Activated naive CD8-positive, alpha-beta T cell treated with anti-CD3 and anti-CD28 coated beads for 36 hours (primary cell): ENCODE measurements at regions not wholly inside any gene's neighbourhood (a gene's known extent, or its start where the extent isn't known, plus 50 kb on each side); places are given as distances from the start of the nearest gene placed in this dataset.

Source experiments
- DNase-seq: peaks from one replicate; pipeline ENCODE4 v3.0.0; 2021
- H3K27ac Mint-ChIP-seq: one replicate; pipeline ENCODE4 v1.8.0; 2022; ENCODE audit warnings: mild to moderate bottlenecking, moderate library complexity, mixed read lengths
- H3K27me3 Mint-ChIP-seq: one replicate; pipeline ENCODE4 v1.8.0; 2022; ENCODE audit warnings: mild to moderate bottlenecking, mixed read lengths
- H3K36me3 Mint-ChIP-seq: one replicate; pipeline ENCODE4 v1.8.0; 2021; ENCODE audit warnings: mild to moderate bottlenecking, mixed read lengths
- H3K4me1 Mint-ChIP-seq: one replicate; pipeline ENCODE4 v1.8.0; 2021; ENCODE audit warnings: mixed read lengths
- H3K4me3 Mint-ChIP-seq: one replicate; pipeline ENCODE4 v1.8.0; 2022; ENCODE audit warnings: mild to moderate bottlenecking, moderate library complexity, mixed read lengths
- H3K9me3 Mint-ChIP-seq: one replicate; pipeline ENCODE4 v1.8.0; 2022; ENCODE audit warnings: mixed read lengths

DNA sequence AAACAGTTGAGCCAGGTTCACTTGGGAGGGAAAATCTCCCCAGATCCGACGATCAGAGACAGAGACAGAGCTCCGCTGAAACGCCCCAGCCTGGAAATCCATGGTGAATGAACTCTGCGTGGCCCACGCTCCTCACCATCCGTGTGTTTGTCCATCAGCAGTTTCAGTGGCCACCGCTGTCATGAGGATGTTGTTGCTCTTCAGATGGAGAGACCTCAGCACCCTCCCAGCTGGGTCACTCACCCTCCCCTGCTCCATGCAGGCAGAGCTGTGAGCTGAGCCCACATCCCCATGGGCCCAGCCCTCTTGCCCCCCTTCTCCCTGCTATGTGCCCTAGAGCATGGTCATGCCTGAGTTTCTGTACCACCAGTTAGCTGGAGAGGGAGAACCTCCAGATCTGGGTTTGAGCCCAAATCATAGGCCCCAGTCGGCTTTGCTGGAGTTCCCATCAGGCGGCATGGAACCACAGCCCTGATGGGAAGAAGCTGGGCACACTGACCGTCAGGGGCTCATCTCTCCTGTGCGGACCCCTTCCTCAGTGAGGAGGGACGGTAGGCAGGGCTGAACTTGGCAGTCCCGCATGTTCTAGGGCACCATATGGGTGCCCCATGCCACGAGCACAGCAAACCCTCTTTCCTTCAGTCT, 154.4 kb upstream of the COL5A1 start:
- no peaks in the 10 kb centered on the region for H3K4me1 Mint-ChIP-seq
- no peak overlapping the region for H3K4me3 Mint-ChIP-seq
- no peaks in the 10 kb centered on the region for H3K9me3 Mint-ChIP-seq
- DNase-seq: no peak
- no peaks in the 10 kb centered on the region for H3K36me3 Mint-ChIP-seq
- H3K27ac Mint-ChIP-seq: no peak overlapping the region
- no peaks in the 10 kb centered on the region for H3K27me3 Mint-ChIP-seq

DNA sequence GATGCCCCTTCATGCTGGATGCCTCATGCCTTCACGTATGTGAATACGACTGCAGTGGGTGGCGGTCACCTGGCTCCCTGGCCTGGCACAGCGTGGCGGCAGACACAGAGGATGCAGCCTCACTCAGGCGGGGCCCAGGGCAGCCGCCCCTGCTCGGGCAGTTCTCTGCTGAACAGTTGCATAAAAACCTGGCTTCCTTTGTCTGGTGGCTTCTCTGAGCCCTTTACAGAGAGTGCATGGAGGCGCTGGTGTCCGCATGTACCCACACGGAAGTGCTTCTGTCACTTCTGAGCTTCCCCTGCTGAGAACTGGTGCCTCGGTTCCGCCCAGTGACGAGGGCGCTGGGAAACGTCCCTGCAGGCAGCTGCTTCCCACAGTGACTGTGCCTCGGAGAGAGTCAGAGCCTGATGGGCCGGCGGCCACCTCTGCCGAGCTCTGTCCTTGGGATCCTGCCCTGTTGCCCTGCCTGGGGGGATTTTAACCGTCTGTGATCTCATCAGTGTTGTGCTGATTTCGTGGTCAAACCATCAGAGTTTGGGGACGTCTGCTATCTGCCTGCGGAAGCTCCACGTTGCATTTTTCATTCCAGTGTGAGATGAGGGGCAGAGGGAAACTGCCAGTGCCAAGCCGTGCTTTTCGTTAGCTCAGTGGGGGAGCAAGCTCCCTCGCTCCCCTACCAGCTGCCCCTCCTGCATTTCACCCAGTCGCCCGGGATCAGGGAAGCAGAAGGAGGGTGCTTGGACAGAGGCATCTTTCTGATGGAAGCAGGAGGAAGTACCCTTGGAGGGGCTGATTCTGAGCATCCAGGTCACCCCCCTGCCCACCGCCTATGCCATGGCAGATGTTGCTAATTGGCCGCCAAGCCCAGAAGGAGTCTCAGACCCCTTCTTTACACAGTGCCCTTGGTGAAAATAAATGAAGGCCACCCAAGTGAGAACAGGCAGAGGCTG, 153.0 kb upstream of the COL5A1 start:
- Mint-ChIP-seq H3K36me3 (no peaks in the 10 kb centered on the region), H3K4me1 (no peaks in the 10 kb centered on the region), H3K9me3 (no peaks in the 10 kb centered on the region), H3K27me3 (no peaks in the 10 kb centered on the region), H3K4me3 (no peak overlapping the region), H3K27ac (no peak overlapping the region)
- DNase-seq: no peak

DNA sequence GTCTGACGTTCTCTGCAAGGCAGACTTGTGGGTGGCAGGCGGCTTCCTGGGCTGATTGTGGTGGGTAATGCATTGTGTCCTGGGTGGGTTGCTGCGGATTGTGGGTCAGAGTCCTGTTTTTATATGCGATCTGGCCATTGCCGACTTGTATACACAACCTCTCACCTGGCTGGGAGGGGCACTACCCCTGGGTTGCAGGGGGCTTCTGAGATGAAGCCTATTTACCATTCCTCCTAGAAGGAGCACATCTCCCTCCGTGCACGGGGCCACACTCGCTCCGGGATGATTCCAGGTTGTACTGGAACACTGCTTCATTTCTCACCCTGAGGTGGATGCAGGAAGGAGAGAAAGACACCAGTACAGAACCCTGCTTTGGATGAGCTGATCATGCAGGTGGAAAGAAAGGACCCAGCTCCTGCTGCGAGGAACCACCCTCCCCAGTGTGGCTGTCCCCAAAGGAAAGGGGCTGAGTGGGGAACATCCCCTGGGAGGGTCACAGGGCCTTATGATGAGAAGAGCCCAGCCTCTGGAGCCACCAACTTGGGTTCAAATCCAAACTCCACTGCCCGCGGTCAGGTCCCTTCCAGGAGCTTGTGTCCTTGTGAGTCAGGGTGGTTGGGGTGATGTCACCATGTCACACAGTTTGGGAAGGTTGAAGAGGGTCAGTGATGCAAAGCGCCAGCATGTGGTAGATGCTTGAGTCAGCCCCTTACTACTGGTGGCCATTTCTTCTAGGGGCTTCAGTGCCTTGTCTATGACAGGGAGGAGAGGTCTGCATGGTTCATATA, 151.8 kb upstream of the COL5A1 start:
- H3K4me1 Mint-ChIP-seq: no peaks in the 10 kb centered on the region
- H3K36me3 Mint-ChIP-seq: no peaks in the 10 kb centered on the region
- no peak for DNase-seq
- no peaks in the 10 kb centered on the region for H3K9me3 Mint-ChIP-seq
- H3K4me3 Mint-ChIP-seq: no peak overlapping the region
- H3K27ac Mint-ChIP-seq: no peak overlapping the region
- H3K27me3 Mint-ChIP-seq: no peaks in the 10 kb centered on the region

DNA sequence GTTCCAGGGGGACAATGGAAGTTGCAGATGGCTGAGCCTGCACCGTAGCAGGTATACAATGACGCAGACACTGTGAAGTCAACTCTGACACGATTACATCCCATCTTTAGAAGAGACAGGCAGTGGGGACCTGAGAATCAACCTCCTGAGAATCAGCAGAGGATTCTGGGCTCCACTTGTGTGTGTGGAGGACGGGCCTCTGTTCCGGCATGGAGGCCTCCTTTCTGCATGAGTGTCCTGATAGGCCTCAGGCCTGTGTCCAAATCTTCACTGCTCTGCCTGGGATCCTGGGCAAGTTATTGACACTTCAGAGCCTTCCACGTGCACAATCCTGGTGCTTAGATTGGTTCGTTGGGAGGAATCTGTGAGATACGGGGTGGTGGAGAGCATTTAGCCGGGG, 151.2 kb upstream of the COL5A1 start:
- no peak for DNase-seq
- Mint-ChIP-seq H3K4me3 (no peak overlapping the region), H3K4me1 (no peaks in the 10 kb centered on the region), H3K9me3 (no peaks in the 10 kb centered on the region), H3K27ac (no peak overlapping the region), H3K27me3 (no peaks in the 10 kb centered on the region), H3K36me3 (no peaks in the 10 kb centered on the region)

DNA sequence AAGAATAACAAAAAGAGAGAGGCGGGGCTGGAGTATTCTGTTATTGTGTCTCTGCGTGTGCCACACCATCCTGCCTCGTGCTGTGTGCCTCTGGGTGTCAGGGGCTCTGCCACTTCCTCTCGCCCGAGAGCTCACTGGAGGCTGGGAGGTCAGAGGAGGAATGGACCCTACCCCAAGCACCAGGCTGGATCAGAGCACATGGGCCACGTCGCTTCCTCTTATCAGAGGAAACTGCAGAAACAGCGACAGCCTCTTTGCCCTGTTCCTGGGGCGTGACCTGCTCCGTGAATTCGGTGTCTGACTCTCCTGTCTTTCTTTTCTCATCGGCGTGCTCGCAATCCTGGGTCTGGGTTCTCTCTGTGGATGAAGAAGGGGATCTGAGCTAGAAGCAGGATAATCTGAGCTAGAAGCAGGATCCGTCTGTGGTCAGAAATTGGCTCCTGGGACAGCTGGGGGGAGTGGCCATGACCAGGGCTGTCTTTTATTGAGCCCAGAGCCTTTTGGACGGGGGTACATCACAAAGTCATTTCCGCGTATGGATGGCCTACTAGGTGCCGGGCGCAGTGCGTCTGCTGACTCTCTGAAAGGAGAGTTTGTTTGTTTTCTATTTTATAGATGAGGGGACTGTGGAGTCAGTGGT, 150.3 kb upstream of the COL5A1 start:
- no peaks in the 10 kb centered on the region for H3K9me3 Mint-ChIP-seq
- no peaks in the 10 kb centered on the region for H3K36me3 Mint-ChIP-seq
- no peak overlapping the region for H3K4me3 Mint-ChIP-seq
- H3K27me3 Mint-ChIP-seq: no peaks in the 10 kb centered on the region
- H3K27ac Mint-ChIP-seq: no peak overlapping the region
- H3K4me1 Mint-ChIP-seq: no peaks in the 10 kb centered on the region
- no peak for DNase-seq

DNA sequence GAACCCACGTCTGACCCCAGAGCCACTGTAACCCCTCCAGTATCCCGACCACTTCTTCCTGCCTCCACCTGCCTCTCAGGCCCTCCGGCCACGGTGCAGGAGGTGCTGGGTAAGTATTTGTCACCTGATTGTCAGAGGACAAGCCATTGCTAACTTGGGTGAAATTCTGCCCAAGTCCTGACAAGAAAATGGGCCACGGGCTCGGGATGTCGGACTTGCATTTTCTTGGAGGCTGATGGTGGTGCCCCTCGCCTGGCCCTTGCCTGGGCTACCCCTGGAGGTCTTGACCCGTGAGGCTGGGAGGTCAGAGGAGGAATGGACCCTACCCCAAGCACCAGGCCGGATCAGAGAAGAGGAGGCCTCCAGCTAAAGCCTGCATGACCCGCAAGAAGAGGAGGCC, 149.7 kb upstream of the COL5A1 start:
- H3K9me3 Mint-ChIP-seq: no peaks in the 10 kb centered on the region
- no peaks in the 10 kb centered on the region for H3K36me3 Mint-ChIP-seq
- H3K27me3 Mint-ChIP-seq: no peaks in the 10 kb centered on the region
- no peak for DNase-seq
- no peaks in the 10 kb centered on the region for H3K4me1 Mint-ChIP-seq
- H3K4me3 Mint-ChIP-seq: no peak overlapping the region
- no peak overlapping the region for H3K27ac Mint-ChIP-seq

DNA sequence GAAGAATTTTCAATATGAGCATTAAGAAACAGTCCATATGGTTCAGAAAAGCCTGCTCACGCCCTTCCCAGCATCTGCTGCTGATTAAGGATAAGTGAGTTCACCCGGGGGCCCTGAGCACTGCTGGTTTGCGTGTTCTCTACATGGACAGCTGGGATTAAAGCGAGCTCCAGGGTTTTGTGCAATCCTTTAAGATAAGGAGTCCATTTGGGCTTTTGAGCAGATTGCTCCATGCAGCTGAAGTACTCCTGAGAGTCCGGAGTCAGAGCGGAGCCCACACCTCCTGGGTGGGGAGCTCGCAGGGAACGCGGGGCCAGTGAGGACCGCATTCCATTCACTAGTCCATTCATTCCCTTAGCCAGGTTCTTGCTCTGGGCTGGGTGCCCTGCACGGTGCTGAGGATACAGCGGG, 149.3 kb upstream of the COL5A1 start:
- Mint-ChIP-seq H3K36me3 (no peaks in the 10 kb centered on the region), H3K4me3 (no peak overlapping the region), H3K9me3 (no peaks in the 10 kb centered on the region), H3K27ac (no peak overlapping the region), H3K4me1 (no peaks in the 10 kb centered on the region), H3K27me3 (no peaks in the 10 kb centered on the region)
- DNase-seq: no peak

DNA sequence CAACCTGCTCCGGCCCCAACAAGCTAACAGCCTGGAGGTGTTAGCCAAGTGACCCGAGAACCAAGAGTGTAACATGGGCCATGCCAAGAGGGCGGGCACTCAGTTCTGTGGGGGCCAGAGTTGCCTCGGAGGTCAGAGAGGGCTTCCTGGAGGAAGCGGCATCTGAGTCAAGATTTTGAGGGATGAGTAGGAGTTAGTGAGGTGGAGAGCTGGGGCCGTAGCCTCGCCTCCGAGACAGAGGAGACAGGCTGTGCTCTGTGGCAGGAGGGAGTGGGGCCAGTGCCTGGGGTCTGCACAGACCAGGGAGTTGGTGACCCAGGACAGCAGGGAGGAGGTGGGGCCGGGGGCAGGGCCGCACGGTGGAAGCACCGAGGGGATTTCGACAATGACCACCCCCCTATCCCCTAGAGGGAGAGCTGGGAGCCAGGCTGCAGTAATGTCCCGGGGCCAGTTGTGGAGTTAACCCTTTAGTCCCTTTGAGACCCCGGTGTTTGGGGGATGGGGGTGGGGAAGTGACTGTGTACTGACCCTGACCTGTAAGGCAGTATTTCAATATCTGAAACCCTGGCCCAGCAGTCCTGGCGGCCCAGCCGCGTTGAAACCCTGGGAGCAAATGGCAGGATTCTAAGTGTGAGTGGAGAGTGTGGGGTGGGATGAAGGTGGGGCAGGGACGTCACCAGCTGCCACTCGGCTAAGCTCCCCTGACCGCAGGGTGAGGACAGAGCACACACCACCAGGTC, 148.7 kb upstream of the COL5A1 start:
- no peaks in the 10 kb centered on the region for H3K27me3 Mint-ChIP-seq
- no peak for DNase-seq
- no peaks in the 10 kb centered on the region for H3K4me1 Mint-ChIP-seq
- H3K36me3 Mint-ChIP-seq: no peaks in the 10 kb centered on the region
- H3K4me3 Mint-ChIP-seq: no peak overlapping the region
- H3K9me3 Mint-ChIP-seq: no peaks in the 10 kb centered on the region
- H3K27ac Mint-ChIP-seq: no peak overlapping the region

DNA sequence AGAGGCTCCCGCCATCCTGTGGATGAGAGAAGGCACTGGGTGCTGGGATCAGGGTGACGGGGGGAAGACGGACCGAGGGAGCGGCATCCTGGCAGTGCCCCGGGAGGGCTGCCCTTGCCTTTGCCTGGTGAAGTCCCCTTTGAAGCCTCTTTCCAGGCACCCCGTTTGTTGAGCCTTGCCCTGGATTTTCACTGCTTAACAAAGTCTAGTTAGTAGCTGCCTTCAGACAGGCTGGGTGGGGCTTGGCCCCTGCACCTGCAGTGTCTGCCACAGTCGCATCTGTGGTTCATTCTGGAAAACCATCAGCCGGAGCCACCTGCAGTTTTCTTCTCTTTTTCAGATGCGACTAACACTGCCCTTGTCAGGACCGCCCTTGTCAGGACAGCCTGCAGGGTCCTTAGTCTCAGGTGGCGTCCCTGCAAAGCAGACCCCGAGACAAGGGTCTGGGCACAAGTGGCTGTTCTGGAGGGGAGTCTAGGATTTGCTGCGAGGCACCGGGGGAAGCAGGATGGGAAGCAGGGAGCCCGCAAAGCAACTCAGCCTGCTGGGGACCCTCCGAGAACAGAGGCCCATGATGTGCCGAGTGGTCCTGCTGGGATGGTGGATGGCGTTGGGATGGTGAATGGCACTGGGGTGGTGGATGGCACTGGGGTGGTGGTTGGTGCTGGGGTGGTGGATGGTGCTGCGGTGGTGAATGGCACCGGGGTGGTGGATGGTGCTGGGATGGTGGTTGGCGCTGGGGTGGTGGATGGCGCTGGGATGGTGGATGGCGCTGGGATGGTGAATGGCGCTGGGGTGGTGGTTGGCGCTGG, 147.9 kb upstream of the COL5A1 start:
- Mint-ChIP-seq H3K9me3 (no peaks in the 10 kb centered on the region), H3K27me3 (no peaks in the 10 kb centered on the region), H3K4me3 (no peak overlapping the region), H3K4me1 (no peaks in the 10 kb centered on the region), H3K27ac (no peak overlapping the region), H3K36me3 (no peaks in the 10 kb centered on the region)
- no peak for DNase-seq

DNA sequence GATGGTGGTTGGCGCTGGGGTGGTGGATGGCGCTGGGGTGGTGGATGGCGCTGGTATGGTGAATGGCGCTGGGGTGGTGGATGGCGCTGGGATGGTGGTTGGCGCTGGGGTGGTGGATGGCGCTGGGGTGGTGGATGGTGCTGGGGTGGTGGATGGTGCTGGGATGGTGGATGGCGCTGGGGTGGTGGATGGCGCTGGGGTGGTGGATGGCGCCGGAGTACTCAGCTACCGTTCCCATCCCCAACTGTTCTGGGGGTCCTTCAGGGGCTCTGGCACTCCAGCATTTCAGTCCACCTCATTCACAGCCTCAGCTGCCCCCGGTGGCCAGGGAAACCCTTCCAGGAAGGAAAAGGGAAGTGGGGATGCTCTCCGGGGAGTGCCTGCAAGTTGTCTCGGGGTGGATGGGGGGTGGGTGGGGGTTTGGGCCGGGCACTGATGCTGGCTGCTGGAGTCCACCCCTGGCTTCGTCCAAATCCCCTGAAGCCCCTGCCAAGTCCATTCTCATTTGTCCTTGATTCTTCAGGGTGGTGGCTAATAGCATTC, 147.3 kb upstream of the COL5A1 start:
- no peak for DNase-seq
- Mint-ChIP-seq H3K9me3 (no peaks in the 10 kb centered on the region), H3K27me3 (no peaks in the 10 kb centered on the region), H3K4me3 (no peak overlapping the region), H3K36me3 (no peaks in the 10 kb centered on the region), H3K4me1 (no peaks in the 10 kb centered on the region), H3K27ac (no peak overlapping the region)

DNA sequence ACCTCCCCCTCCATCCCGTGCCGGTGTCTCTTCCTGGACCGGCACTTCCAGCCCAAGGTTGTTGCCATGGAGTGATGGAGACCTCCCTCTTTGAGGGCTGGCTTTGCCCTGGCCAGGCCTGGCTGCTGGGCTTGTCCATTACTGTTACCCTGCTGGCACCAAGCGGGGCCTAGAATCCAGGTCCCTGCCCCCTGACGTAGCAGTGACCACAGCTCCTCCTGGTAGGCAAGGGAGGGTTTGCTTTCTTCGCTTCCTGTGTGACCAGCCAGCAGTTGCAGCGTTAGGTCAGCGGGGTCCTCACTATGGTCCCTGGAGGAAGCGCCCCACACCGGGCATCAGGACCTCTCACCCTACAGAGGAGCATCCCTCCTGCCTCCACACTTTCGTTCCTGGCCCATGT, 146.7 kb upstream of the COL5A1 start:
- DNase-seq: no peak
- no peak overlapping the region for H3K4me3 Mint-ChIP-seq
- H3K27ac Mint-ChIP-seq: no peak overlapping the region
- H3K9me3 Mint-ChIP-seq: no peaks in the 10 kb centered on the region
- H3K27me3 Mint-ChIP-seq: no peaks in the 10 kb centered on the region
- H3K4me1 Mint-ChIP-seq: no peaks in the 10 kb centered on the region
- H3K36me3 Mint-ChIP-seq: no peaks in the 10 kb centered on the region

DNA sequence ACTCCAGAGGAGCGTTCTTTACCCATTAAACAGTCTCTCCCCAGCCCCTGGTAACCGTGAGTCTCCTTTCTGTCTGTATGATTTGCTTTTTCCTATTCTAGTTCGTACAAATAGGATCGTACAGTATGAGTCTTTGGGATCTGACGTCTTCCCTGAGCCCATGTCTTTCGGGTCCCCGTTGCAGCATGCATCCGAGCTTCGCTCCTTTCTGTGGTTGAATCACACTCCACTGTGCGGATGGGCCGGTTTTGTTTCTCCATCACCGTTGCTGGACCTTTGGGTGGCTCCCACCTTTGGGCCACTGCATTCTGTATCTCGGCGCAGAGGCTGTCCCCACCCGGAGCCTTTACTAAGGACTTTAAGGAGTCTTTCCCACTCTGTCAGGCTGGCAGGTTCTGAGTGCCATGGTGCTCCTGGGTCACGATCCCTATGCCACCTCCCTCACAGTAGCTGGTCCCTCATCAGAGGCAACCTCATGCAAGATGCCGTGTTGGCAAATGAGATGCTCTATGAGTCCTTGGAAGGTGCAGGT, 145.7 kb upstream of the COL5A1 start:
- no peaks in the 10 kb centered on the region for H3K4me1 Mint-ChIP-seq
- no peak overlapping the region for H3K4me3 Mint-ChIP-seq
- H3K27ac Mint-ChIP-seq: no peak overlapping the region
- H3K27me3 Mint-ChIP-seq: peaks cover 5% of the 10 kb centered on the region
- H3K36me3 Mint-ChIP-seq: no peaks in the 10 kb centered on the region
- no peak for DNase-seq
- H3K9me3 Mint-ChIP-seq: no peaks in the 10 kb centered on the region

DNA sequence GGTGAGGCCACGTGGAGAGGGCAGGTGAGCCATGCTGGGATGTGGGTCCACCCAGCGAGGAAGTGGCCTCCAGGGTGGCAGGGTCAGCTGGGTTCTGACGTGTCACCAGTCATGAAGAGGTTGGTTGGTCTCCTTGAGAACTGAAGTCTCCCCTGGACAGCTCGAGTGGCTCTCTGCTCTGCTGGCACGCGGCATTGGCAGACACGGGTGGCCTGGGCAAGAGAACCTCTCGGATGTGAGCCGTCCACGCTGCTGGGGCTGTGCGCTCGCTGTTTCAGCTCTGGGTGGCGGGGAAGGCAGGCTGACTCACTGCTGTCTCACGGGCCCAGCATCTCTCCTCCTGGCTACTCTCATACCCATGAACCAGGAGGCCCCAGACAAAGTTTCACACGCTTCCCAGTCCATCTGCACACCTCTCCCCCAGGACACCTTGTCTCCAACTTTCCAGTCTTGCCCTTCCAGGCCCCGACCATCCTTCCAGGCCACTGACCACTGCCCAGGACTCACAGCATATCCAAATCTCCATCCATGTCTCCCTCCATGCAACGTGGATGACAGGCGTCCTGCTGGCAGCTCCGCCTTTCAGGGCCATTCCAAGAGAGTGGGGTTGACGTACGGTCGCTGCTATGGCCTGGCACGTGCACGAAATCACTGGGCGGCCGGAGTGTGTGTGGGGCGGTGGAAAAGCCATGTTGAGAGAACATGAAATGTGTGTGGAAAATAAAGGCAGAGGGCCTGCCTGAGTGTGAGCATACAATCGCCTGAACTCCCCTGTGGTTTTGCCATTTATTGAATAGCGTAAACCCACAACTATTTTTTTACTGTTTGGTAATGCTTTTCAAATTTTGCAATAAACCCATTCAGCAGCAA, 145.0 kb upstream of the COL5A1 start:
- Mint-ChIP-seq H3K9me3 (no peaks in the 10 kb centered on the region), H3K27ac (no peak overlapping the region), H3K27me3 (peaks cover 12% of the 10 kb centered on the region), H3K4me3 (no peak overlapping the region), H3K4me1 (no peaks in the 10 kb centered on the region), H3K36me3 (no peaks in the 10 kb centered on the region)
- no peak for DNase-seq
